Hematopoietic multipotent progenitor cell treated with erythropoietin and hydrocortisone succinate and interleukin-3 and kit ligand, for 8 days (in vitro differentiated cells): ENCODE measurements at regions not wholly inside any gene's neighbourhood (a gene's known extent, or its start where the extent isn't known, plus 50 kb on each side); places are given as distances from the start of the nearest gene placed in this dataset.
"Not testable (repeated sequence)": the region's sequence is repeated elsewhere in the genome, so short reads cannot be mapped to it uniquely, and the experiment has no call there.

ENCODE experiments used
- DNase-seq: peaks from one replicate; pipeline ENCODE4 v3.0.0-alpha.2; 2015

- no peak for DNase-seq
Observed at GRCh38 chr5:91315701-91316100, 67.4 kb downstream of the ARRDC3 start.

DNA sequence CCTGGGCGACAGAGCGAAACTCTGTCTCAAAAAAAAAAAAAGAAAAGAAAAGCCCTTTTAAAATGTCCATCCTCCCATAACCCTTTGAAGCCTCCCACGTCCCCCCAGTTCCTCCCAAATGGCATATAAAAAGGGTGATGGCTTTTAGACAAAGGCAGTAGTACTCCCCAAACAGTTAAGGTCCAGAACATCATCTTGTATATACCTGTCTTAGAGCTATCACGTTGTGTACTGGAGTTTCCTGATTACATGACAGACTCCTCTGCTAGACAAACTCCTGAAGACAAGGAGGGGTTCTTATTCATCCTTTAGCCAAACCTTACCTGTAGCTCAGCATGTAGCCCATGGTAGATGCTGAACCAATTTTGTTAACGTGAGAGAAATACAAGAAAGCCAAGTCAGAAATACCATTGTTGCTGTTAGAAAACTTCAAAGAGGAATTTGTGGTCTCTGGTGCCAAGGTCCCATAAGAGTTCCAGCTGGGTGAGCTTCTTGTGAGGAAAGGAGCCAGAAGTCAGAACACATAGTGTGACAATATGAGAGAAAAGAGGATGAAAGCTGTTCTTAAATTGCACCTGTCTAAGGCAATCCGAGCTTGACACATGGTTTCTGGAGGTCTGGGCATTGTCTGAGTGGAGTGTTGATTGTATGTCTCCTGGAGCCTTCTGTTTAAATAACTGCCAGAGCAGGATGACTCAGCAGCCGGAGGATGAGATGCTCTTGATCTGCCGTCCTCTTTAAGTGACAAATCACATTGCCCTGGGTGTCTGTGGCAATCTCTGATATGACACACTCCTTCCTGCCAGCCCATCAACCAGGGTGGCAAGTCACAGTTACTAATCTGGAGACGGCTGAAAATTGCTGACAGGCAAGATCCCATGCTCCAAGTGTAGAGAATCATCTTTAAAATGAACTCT, 69.1 kb downstream of the ARRDC3 start:
- DNase-seq, result peak; percentile 96

- DNase-seq, result no peak
Observed at GRCh38 chr5:91312698-91313097, 70.4 kb downstream of the ARRDC3 start.

- DNase-seq, result peak; percentile 14
Observed at GRCh38 chr5:91311697-91312501, 71.2 kb downstream of the ARRDC3 start.

- DNase-seq, result no peak
Observed at GRCh38 chr5:91311168-91311696, 71.9 kb downstream of the ARRDC3 start.

- DNase-seq, result not testable (repeated sequence)
Observed at GRCh38 chr5:91308157-91308556, 75.0 kb downstream of the ARRDC3 start.

DNA sequence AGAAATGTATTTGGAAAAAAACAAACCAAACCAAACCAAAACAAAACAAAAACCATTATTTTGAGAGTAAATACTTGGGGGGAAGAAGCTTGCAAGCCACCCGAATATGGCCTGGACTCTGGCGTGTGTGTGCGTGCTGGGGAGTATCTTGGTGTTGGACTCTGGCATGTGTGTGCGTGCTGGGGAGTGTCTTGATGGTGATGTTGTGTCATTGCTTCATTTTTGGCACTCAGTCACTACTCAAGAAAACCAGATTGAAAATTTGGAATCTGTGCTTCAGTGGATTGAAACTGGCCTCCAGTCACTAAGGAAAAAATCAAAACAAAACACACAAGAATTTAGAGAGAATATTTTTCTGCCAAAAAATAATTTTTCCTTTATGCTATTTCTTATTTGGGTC, 76.1 kb downstream of the ARRDC3 start:
- DNase-seq, result no peak

GRCh38 chr5:91306497-91306896, 76.6 kb downstream of the ARRDC3 start:
- DNase-seq, result no peak

GRCh38 chr5:91305640-91306039, 77.5 kb downstream of the ARRDC3 start:
- no peak for DNase-seq

- DNase-seq, result not testable (repeated sequence)
Observed at GRCh38 chr5:91304015-91304414, 79.1 kb downstream of the ARRDC3 start.

DNA sequence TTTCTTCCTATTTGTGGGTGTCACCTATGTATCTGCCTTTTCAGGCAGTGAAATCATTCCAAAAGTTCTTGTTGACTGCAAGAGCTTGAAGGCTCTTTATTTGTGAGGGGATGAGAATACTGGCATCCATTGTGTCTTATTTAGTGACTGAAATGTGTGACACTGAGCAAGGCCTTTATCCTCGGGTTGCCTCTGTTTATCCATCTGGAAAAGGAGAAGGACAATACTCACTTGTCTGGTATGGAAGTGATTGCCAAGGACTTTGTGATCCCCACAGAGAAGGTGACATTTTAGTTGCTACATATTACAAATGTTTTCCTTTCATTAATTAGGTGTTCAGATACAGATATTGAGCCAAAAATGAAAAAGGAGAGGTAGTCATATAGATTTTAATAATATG, 80.2 kb downstream of the ARRDC3 start:
- no peak for DNase-seq

DNA sequence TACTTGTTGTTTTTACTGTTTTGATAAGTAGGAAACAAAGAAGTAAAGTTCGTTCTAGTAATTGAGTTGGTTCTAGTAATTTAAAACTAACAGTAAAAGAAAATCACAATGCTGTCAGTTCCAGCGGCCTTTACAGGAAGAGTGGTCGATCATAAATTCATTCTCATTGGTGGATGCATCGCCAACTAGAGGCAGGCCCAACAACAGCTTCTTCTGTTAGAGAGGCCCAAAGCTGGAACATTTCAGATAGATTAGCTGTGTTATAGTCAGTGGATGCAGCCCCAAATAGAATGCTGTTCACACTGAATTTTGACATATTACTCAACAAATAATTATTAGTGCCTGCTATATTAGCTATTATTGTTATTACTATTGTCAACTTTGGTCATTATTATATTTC, 80.8 kb downstream of the ARRDC3 start:
- DNase-seq, result peak; percentile 7

DNA sequence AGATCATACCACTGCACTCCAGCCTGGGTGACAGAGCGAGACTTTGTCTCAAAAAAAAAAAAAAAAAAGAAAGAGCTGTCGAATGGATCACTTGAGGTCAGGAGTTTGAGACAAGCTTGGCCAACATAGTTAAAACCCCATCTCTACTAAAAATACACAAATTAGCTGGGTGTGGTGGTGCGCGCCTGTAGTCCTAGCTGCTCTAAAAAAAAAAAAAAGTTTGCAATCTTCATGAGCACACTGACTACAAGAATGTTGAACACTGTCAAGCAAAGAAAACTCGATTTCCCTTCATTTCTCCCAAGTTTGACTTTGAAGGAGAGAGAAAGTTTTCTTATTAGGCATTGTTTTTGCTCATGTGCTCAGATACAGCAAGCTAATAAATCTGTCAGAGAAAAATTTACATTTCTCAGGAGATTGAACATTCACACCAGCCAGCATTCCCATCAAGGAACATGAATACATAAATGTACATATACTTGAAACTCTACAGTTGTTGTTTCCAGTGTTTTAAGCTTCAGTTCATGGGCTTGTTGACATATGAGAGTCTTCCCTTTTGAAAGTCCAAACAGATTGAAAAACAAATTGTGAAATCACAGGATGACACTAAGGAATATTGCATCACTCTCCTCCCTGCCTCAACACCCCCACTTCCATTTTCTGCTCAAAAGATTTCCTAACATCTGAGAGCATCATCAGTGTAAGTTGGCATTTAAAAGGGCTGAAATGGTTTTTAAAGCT, 81.8 kb downstream of the ARRDC3 start:
- no peak for DNase-seq

DNA sequence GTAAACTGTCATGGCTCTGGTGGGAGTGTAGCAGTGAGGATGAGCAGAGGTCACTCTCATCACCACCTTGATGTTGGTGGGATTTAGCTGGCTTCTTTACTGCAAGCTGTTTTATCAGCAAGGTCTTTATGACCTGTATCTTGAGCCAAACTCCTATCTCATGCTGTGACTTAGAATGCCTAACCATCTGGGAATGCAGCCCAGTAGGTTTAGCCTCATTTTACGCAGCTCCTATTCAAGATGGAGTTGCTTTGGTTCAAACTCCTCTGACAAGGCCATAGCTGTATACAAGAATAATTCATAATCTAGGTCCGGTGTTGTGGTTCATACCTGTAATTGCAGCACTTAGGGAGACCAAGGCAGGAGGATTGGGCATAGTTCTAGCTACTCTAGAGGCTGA, 85.1 kb downstream of the ARRDC3 start:
- DNase-seq, result no peak

GRCh38 chr5:91296674-91297143, 86.4 kb downstream of the ARRDC3 start:
- DNase-seq, result no peak

GRCh38 chr5:91296102-91296501, 87.0 kb downstream of the ARRDC3 start:
- DNase-seq, result not testable (repeated sequence)

DNA sequence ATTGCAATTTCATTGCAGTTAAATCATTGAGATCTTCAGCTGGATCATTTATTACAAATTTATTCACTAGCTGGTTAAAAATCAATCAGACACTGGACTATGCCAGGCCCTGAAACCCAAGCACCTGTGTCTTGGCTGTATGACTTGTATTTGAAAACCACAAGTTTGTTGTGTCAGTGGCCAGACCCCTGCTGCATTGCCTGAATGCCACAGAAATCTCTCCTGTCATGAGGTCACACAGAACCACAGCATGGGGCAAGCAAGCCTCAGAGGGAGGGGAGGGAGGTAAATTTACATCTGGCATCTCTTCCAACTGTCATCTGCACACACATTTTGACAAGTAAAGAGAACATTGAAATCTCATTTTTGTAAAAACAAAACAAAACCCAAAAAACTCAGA, 90.0 kb downstream of the ARRDC3 start:
- DNase-seq, result no peak

DNA sequence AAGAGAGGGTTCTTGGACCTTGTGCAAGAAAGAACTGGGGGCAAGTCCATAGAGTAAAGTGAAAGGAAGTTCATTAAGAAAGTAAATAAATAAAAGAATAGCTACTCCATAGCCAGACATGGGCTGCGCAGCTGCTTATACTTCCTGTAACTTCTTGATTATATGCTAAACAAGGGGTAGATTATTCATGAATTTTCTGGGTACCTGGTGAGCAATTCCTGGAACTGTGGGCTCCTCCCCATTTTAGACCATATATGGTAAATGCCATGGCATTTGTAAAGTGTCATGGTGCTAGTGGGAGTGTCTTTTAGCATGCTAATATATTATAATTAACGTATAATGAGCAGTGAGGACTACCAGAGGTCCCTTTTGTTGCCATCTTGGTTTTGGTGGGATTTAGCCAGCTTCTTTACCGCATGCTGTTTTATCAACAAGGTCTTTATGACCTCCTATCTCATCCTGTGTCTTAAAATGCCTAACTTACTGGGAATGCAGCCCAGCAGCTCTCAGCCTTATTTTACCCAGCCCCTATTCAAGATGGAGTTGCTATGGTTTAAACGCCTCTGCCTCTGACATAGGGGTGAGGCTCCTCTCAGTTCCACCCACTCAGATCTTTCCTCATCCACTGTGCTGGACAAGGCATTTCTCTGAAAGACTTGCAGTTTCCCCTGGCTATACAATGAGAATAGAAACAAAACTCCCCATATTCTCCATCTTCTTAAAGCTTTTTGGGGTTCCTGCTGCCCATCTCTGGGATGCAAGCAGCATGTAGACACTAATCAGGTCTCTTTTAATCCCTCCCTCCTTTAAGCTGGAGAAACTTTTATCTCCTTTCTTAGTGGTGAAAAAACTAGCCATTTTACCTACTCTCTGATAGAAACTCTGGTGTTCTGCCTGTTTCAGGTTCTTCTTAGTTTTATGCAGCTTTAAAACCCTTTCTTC, 91.2 kb downstream of the ARRDC3 start:
- no peak for DNase-seq

GRCh38 chr5:91288118-91288916, 94.8 kb downstream of the ARRDC3 start:
- DNase-seq, result no peak

GRCh38 chr5:91285062-91285461, 98.1 kb downstream of the ARRDC3 start:
- not testable (repeated sequence) for DNase-seq

GRCh38 chr5:91283899-91284298, 99.2 kb downstream of the ARRDC3 start:
- no peak for DNase-seq
